Breast epithelium (tissue), 3 donors: ENCODE measurements at regions not wholly inside any gene's neighbourhood (a gene's known extent, or its start where the extent isn't known, plus 50 kb on each side); places are given as distances from the start of the nearest gene placed in this dataset.

Experiments used
- CTCF ChIP-seq, 3 donors: fragments of 450-650 bp; IDR thresholded peaks; one replicate each; pipeline ENCODE4 v1.5.1; 2016 to 2017; ENCODE audit warnings: antibody characterized with exemption in 3 of 3, mild to moderate bottlenecking in 3 of 3, moderate library complexity in 3 of 3
- POLR2A ChIP-seq: fragments of 450-650 bp; IDR thresholded peaks from one replicate; pipeline ENCODE4 v1.6.1; 2016; ENCODE audit warnings: antibody characterized with exemption, mild to moderate bottlenecking, moderate library complexity

- TF ChIP-seq CTCF (IDR thresholded peaks at IDR 0.05) (no peak), POLR2A (no peak)
These were observed 116.4 kb downstream of the CASP12 start for GRCh38 chr11:104781719-104782376.
